Fibroblast of skin of abdomen (primary cell): ENCODE measurements at regions not wholly inside any gene's neighbourhood (a gene's known extent, or its start where the extent isn't known, plus 50 kb on each side); places are given as distances from the start of the nearest gene placed in this dataset.
"Not testable (repeated sequence)": the region's sequence is repeated elsewhere in the genome, so short reads cannot be mapped to it uniquely, and the experiment has no call there.

Experiments used
- DNase-seq: peaks from one replicate; pipeline ENCODE4 v3.0.0-alpha.2; 2013

GRCh38 chr5:159788835-159789331, 127.4 kb upstream of the ADRA1B start:
- no peak for DNase-seq

GRCh38 chr5:159792180-159792579, 124.1 kb upstream of the ADRA1B start:
- DNase-seq: no peak

DNA sequence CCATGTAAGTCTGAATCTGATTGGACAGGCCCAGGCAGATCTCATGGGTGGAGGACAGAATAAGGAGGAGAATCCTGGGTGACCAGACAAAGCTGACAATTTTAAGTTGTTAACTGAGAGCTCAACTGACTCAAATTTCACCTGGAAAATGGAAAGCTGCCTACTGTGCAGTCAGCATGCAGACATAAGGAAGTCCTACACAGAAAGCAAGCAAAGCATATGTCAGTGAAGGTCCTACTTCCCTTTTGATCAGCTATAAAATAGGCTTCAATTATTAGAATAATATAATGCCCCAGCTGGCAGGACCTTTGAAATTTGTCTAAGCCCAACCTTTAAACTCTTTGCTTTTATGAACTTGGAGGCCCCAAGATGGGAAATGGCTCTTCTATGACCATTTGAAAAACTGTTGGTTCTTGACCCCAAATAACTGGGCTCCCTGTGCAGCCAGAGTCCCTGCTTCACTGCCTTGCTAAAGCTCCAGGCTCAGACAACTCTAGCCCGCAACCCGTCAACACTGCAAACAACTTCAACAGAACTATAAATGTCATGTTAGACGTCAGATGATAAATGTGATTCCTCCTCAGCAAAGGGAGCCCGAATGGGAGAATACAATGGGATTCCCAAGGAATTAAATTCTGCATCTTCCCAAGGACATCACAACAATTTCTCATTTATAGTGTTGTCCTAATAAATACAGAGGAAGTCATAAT, 118.9 kb upstream of the ADRA1B start:
- DNase-seq: no peak

DNA sequence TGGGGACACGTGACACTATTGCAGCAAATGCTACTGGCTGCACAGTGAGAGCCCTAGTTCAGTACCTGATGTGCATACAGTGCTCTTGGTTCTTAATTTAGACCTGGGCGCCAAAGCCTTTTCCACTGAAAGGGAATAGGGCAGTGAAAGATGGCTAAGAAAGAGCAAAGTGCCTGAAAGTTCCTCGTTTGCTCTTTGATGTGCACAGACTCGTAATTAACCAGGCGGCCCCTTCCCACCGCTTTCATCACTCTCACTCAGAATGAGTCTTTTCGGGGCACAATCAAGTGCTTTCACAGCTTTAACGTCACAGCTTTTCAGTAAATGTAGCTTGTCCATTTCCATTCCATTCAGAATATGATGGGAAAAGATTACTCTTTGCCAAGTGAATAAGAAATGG, 116.6 kb upstream of the ADRA1B start:
- no peak for DNase-seq

DNA sequence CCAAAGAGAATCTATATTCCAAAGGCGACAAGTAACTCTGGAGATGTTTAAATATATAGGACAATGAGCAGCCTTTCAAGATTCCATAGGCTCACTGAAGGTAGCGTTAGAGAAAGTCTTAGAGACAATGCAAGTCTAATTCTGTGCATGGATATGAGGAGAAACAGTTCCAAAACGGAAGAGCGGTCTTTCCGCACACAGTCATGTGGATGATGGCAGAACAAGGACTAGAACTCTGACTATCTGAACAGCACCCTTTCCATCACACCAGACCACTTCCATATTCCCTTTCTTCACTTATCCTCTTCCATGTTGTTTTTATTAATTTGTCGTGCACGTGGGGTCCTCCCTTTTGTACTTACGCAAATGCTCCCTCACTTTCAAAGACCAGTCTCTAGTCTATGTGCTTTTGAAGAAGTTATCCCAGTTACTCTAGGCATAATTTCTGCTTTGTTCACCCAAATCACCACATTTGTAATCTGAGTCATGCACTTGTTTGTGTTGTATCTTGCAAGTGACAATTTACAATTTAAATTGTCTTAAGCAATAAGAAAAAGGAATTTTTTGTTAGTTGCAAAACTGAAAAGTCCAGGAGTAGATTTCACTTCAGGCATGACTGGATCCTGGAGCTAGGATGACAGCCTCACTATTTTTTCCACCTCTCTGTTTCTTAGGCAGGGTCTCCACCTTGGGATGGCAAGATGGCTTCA, 116.0 kb upstream of the ADRA1B start:
- no peak for DNase-seq

- DNase-seq: no peak
Observed at GRCh38 chr5:159801303-159801702, 115.0 kb upstream of the ADRA1B start.

DNA sequence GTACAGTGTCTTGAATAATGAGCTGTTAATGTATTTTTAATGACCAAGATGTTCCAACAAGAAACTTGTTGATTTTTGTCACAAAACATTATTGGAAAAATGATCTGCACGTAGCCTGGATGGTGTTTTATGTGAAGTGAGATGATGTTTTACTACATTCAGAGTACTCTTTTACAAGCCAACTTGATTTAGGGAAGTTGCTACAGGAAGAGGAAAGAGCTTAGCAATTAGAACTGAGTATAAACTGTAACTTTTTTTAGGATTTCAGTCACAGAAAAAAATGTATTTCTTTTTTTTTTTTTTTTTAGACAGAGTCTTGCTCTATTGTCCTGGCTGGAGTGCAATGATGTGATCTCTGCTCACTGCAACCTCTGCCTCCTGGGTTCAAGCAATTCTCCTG, 113.6 kb upstream of the ADRA1B start:
- DNase-seq: no peak

GRCh38 chr5:159804121-159804520, 112.2 kb upstream of the ADRA1B start:
- no peak for DNase-seq

- DNase-seq: no peak
Observed at GRCh38 chr5:159805021-159805420, 111.3 kb upstream of the ADRA1B start.

DNA sequence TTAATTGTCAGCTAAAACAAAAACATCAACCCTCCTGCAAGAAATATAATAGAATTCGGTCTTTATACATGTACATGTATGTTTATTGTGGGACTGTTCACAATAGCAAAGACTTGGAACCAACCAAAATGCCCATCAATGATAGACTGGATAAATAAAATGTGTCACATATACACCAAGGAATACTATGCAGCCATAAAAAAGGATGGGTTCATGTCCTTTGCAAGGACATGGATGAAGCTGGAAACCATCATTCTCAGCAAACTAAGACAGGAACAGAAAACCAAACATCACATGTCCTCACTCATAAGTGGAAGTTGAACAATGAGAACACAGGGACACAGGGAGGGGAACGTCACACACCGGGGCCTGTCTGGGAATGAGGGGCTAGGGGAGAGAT, 109.1 kb upstream of the ADRA1B start:
- DNase-seq: not testable (repeated sequence)

GRCh38 chr5:159807586-159807985, 108.7 kb upstream of the ADRA1B start:
- DNase-seq: no peak

GRCh38 chr5:159811712-159812111, 104.6 kb upstream of the ADRA1B start:
- DNase-seq: no peak

- DNase-seq: not testable (repeated sequence)
Observed at GRCh38 chr5:159812759-159813158, 103.5 kb upstream of the ADRA1B start.

DNA sequence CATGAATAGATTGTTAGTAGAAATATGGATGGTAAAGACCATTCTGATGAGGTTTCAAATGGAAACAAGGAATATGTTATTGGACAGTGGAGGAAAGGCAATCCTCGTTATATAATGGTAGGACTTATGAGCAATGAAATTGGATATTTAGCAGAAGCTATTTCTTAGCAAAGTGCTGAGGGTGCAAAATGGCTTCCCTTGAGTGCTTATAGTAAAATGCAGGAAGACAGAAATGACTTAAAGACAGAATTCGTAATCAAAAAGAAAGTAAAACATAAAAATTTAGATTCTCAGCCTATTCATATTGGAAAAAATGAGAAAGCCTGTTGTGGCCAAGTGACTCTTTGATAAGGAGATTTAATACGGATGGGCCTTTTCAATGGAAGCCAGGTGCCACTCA, 102.1 kb upstream of the ADRA1B start:
- no peak for DNase-seq

- no peak for DNase-seq
Observed at GRCh38 chr5:159814805-159815585, 101.3 kb upstream of the ADRA1B start.

DNA sequence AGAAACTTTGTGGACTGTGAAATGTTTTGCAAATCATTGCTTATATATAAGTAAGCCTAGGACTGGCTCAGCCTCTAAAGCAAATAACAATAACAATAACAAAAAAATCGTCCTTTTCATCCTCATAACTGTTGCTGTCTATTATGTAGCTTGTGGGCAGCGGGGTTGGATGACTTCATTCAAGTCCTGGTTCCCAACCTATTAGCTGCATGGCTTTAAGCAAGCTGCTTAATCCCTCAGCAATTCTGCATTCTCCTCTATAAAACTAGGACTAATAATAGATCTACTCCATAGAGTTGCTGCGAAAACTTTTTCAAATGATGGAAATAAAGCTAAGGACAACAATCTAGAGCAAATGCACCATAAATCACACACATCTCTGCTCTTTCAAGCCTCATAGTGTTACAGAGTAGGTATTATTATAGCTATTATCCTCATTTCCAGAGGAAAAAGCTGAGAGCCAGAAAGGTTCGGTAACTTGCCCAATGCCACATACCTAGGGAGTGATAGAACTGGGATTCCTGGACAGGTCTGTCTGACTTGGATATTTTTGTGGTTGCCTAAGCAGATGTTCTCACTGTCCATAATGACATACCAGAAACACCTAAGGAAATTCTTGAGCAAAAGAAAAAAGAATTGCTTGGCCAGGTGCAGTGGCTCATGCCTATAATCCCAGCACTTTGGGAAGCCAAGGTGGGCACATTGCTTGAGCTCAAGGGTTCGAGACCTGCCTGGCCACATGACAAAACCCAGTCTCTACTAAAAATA, 98.8 kb upstream of the ADRA1B start:
- no peak for DNase-seq

- DNase-seq: no peak
Observed at GRCh38 chr5:159819591-159820411, 96.5 kb upstream of the ADRA1B start.

DNA sequence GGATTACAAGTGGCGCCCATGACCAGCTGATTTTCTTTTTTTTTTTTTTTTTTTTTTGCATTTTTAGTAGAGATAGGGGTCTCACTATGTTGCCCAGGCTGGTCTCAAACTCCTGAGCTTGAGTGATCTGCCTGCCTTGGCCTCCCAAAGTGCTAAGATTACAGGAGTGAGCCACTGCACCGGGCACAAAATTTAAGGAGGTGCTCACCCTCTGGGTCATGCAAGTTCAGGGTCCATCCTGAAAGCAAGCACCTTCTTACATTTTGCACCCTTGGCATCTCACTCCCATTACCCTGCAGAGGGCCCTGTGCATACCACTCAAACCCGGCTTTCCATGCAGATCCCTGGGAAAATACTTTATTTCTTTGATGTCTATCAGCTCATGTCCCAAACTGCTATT, 95.6 kb upstream of the ADRA1B start:
- DNase-seq: no peak

GRCh38 chr5:159821461-159821940, 94.8 kb upstream of the ADRA1B start:
- no peak for DNase-seq

DNA sequence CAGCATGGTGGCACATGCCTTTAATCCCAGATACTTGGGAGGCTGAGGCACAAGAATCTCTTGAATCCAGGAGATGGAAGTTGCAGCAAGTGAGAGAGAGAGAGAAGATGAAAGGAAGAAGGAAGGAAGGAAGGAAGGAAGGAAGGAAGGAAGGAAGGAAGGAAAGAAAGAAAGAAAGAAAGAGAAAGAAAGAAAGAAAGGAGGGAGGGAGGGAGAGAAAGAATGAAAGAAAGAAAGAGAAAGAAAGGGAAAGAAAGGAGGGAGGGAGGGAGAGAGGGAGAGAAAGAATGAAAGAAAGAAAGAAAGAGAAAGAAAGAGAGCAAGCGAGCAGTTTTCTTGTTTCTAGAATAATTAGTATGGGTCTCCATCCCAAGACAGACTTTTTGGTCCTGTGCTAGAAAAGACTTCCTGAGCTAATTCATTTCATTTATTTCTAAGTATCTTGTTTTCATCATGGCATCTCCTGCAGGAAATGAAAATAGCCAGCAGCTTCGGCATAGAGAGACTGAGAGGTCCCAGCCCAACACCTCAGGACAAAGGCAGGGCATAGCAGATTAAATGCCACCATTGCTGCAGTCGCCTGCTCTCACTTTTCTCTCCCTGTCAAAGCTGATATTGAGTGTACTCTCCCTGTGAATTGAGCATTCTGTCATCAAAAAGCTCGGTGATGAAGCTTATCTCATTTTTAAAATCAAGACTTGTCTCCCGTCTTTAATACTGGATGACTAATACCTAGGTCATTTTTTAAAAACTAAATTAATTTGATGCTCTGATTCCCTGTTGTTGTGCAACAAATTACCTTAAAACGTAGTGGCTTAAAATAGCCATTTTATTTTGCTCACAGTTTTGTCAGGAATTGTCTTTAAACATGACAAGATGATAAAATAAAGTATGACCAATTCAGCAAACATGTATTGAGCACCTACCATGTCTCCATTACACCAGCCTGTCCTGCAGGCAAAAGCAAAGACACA, 91.8 kb upstream of the ADRA1B start:
- DNase-seq: no peak
